ENCODE measurements at regions not wholly inside any gene's neighbourhood (a gene's known extent, or its start where the extent isn't known, plus 50 kb on each side); places are given as distances from the start of the nearest gene placed in this dataset.

GRCh38 chr13:90553159-90553558 lies 794.3 kb upstream of the MIR17HG start:
- DNase-seq (ENCODE audit: low read depth in 1 of 2, low spot score in 1 of 2) (no peak), FAIRE-seq (no peak), ATAC-seq (no peak)
- H3K4me1 ChIP-seq: no peaks in the 10 kb centered on the region
- no peak overlapping the region for H3K27ac ChIP-seq
- H3K9me3 ChIP-seq: no peaks in the 10 kb centered on the region
- WGBS (ENCODE audit: missing lambda C conversion rate): 51% methylated on average over 3 of the region's 3 CpGs
- no peak overlapping the region for H3K4me2 ChIP-seq
- CTCF ChIA-PET: interaction anchor here (0.7 kb wide), 1 partner anchor 125 kb away, joined by 3 read pairs; no protein-coding TSS in a partner anchor
- POLR2A ChIA-PET: no interaction called here
- H3K4me3 ChIP-seq: no peak overlapping the region
- TF ChIP-seq HOXB13 (CRISPR knock-in tag; IDR thresholded peaks at IDR 0.05; ENCODE audit: low read depth) (no peak), JUN (IDR thresholded peaks at IDR 0.05) (no peak), CTCF (IDR thresholded peaks at IDR 0.05) (no peak)

GRCh38 chr13:90557626-90558025 lies 789.9 kb upstream of the MIR17HG start:
- WGBS (ENCODE audit: missing lambda C conversion rate): 86% methylated on average over 2 of the region's 2 CpGs
- ChIA-PET POLR2A (no interaction called here), CTCF (no interaction called here)
- H3K4me2 ChIP-seq: no peak overlapping the region
- H3K4me1 ChIP-seq: no peaks in the 10 kb centered on the region
- no peak for TF ChIP-seq ZFP36 (IDR thresholded peaks at IDR 0.05; ENCODE audit: borderline replicate concordance, partially characterized antibody)
- no peak for TF ChIP-seq MYC (IDR thresholded peaks at IDR 0.05; ENCODE audit: borderline replicate concordance, low read length)
- no peak for TF ChIP-seq MAFK (IDR thresholded peaks at IDR 0.05; ENCODE audit: partially characterized antibody)
- no peak for TF ChIP-seq E2F6 (IDR thresholded peaks at IDR 0.05; ENCODE audit: borderline replicate concordance, low read depth)
- no peak for TF ChIP-seq HES2 (IDR thresholded peaks at IDR 0.05)
- no peak for TF ChIP-seq ESRRA (IDR thresholded peaks at IDR 0.05; ENCODE audit: borderline replicate concordance, low read length)
- TF ChIP-seq HOXB5 (CRISPR knock-in tag; IDR thresholded peaks at IDR 0.05): no peak
- DNase-seq (ENCODE audit: low read depth in 1 of 2, low spot score in 1 of 2): no peak
- no peak overlapping the region for H3K27ac ChIP-seq
- H3K9me3 ChIP-seq: no peaks in the 10 kb centered on the region
- FAIRE-seq: no peak
- H3K4me3 ChIP-seq: no peak overlapping the region
- no peak for ATAC-seq

GRCh38 chr13:90562443-90562842 lies 785.0 kb upstream of the MIR17HG start:
- ChIA-PET CTCF (no interaction called here), POLR2A (no interaction called here)
- no peak for ATAC-seq
- no peak for DNase-seq (ENCODE audit: low read depth in 1 of 2, low spot score in 1 of 2)
- TF ChIP-seq RAD21 (conservative IDR thresholded peaks at IDR 0.05 in 1 of 2, IDR thresholded peaks at IDR 0.05 in 1 of 2): no peak
- no peak for TF ChIP-seq FOSB (CRISPR knock-in tag; IDR thresholded peaks at IDR 0.05)
- TF ChIP-seq FOSL2 (IDR thresholded peaks at IDR 0.05): no peak
- no peak for TF ChIP-seq FOSL2 (CRISPR knock-in tag; IDR thresholded peaks at IDR 0.05)
- TF ChIP-seq HDAC2 (IDR thresholded peaks at IDR 0.05): no peak
- TF ChIP-seq, protein P1, sequence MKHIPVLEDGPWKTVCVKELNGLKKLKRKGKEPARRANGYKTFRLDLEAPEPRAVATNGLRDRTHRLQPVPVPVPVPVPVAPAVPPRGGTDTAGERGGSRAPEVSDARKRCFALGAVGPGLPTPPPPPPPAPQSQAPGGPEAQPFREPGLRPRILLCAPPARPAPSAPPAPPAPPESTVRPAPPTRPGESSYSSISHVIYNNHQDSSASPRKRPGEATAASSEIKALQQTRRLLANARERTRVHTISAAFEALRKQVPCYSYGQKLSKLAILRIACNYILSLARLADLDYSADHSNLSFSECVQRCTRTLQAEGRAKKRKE (CRISPR knock-in tag; IDR thresholded peaks at IDR 0.05; ENCODE audit: low read depth): no peak
- TF ChIP-seq JUN (IDR thresholded peaks at IDR 0.05): no peak
- no peak for TF ChIP-seq ZNF302 (CRISPR knock-in tag; IDR thresholded peaks at IDR 0.05)
- no peak for TF ChIP-seq EHMT2 (IDR thresholded peaks at IDR 0.05; ENCODE audit: low read depth)
- TF ChIP-seq EHF (CRISPR knock-in tag; IDR thresholded peaks at IDR 0.05): no peak
- no peak for TF ChIP-seq ZFP36 (IDR thresholded peaks at IDR 0.05; ENCODE audit: borderline replicate concordance, partially characterized antibody)
- no peak for TF ChIP-seq BCL3 (IDR thresholded peaks at IDR 0.05)
- TF ChIP-seq EP300 (IDR thresholded peaks at IDR 0.05): no peak
- no peak overlapping the region for H3K4me3 ChIP-seq
- no peak for FAIRE-seq
- no peaks in the 10 kb centered on the region for H3K9me3 ChIP-seq
- no peak overlapping the region for H3K27ac ChIP-seq
- no peaks in the 10 kb centered on the region for H3K4me1 ChIP-seq
- WGBS (ENCODE audit: missing lambda C conversion rate): 30% methylated on average over 1 of the region's 1 CpG
- no peak overlapping the region for H3K4me2 ChIP-seq
